K562 (cell line): ENCODE measurements at regions not wholly inside any gene's neighbourhood (a gene's known extent, or its start where the extent isn't known, plus 50 kb on each side); places are given as distances from the start of the nearest gene placed in this dataset.

Experiments
- ATAC-seq: fragments of 200-7000 bp; cut with Tn5 transposase; 3 replicates; pipeline ENCODE4 v1.9.1; 2020; ENCODE audit warnings: moderate library complexity
- BruUV-seq: library from RNA; stranded (reverse); fragments of 400-500 nt; replicated peaks from 2 replicates; lab custom pipeline; 2021; lab: Mats Ljungman, UMichigan
- CTCF ChIA-PET: fragments of 300-600 bp; formaldehyde crosslinking; extraction: SDS; loops from one replicate; lab custom pipeline; 2021; ENCODE audit warnings: low intra/inter-chr PET ratio; lab: Yijun Ruan, JAX
- POLR2A ChIA-PET: fragments of 300-600, 350-650 bp; sonication (Branson Sonifier 250); formaldehyde crosslinking; extraction: SDS; loops from one replicate; lab custom pipeline; 2021; ENCODE audit warnings: antibody characterized with exemption, inconsistent platforms; lab: Yijun Ruan, JAX
- DNase-seq, 4 experiments: peaks; one replicate each; pipeline versions ENCODE4 v3.0.0 to v3.0.0-alpha.2; 2011 to 2018; ENCODE audit warnings: low spot score in 3 of 4, mixed read lengths in 3 of 4; ENCODE audit errors: extremely low read depth in 1 of 4
- FAIRE-seq: peaks from 2 replicates; lab custom pipeline; 2011; peaks lifted over from hg19 to GRCh38; lab: Jason Lieb, UNC
- H2AFZ ChIP-seq: 2 replicates; pipeline ENCODE4 v1.6.0; 2011; ENCODE audit warnings: low read depth, low read length, control low read depth, inconsistent platforms
- H3K27ac ChIP-seq: fragments of 200-600 bp; 3 replicates; pipeline ENCODE4 v1.8.0; 2011; ENCODE audit warnings: low read depth, mild to moderate bottlenecking, control low read depth, inconsistent platforms, low read length, moderate library complexity, mixed read lengths; ENCODE audit errors: extremely low read depth
- H3K27me3 ChIP-seq, 2 experiments: fragments of 300-600 bp in 1 of 2; 2 replicates in 1 of 2; 3 replicates in 1 of 2; pipeline versions ENCODE4 v1.6.0 to v1.8.0; 2011; ENCODE audit warnings: inconsistent platforms in 2 of 2, low read length in 2 of 2, mild to moderate bottlenecking in 1 of 2, mixed read lengths in 1 of 2, moderate library complexity in 1 of 2; ENCODE audit not compliant: control insufficient read depth in 2 of 2, insufficient read depth in 2 of 2
- H3K36me3 ChIP-seq: fragments of 300-600 bp; 3 replicates; pipeline ENCODE4 v1.8.0; 2011; ENCODE audit warnings: mild to moderate bottlenecking, low read length, inconsistent platforms; ENCODE audit not compliant: control insufficient read depth, insufficient read depth
- H3K4me1 ChIP-seq, 2 experiments: fragments of 200-600 bp in 1 of 2; replicated peaks in 1 of 2; 2 replicates in 1 of 2; 3 replicates in 1 of 2; pipeline versions ENCODE4 v1.5.1 to v1.8.0; 2011; ENCODE audit warnings: inconsistent platforms in 2 of 2, low read length in 2 of 2, mild to moderate bottlenecking in 1 of 2, mixed read lengths in 1 of 2, moderate library complexity in 1 of 2; ENCODE audit not compliant: control insufficient read depth in 2 of 2, insufficient read depth in 2 of 2
- H3K4me2 ChIP-seq: 2 replicates; pipeline ENCODE4 v1.6.1; 2011; ENCODE audit warnings: low read length, control low read depth, inconsistent platforms, mixed read lengths; ENCODE audit not compliant: insufficient read depth
- H3K4me3 ChIP-seq: fragments of 200-600 bp; sonication (generic), shearing (Covaris generic); 2 replicates; pipeline ENCODE4 v1.5.1; 2016; ENCODE audit warnings: control low read depth, inconsistent platforms
- H3K79me2 ChIP-seq: fragments of 200-600 bp; 3 replicates; pipeline ENCODE4 v1.8.0; 2011; ENCODE audit warnings: low read length, inconsistent platforms; ENCODE audit not compliant: control insufficient read depth, insufficient read depth
- H3K9ac ChIP-seq, 2 experiments: 2 replicates each; pipeline versions ENCODE4 v1.6.0 to v1.6.1; 2011; ENCODE audit warnings: low read depth in 2 of 2, low read length in 2 of 2, control low read depth in 1 of 2, inconsistent platforms in 1 of 2, mild to moderate bottlenecking in 1 of 2, mixed read lengths in 1 of 2; ENCODE audit not compliant: insufficient read depth in 1 of 2
- H3K9me1 ChIP-seq: one replicate; pipeline ENCODE4 v1.6.0; 2011; ENCODE audit warnings: inconsistent platforms, mild to moderate bottlenecking, low read length, moderate library complexity; ENCODE audit not compliant: control insufficient read depth, insufficient read depth
- H3K9me3 ChIP-seq: replicated peaks from 2 replicates; pipeline ENCODE4 v1.5.1; 2011; ENCODE audit warnings: low read depth, low read length, inconsistent platforms; ENCODE audit not compliant: control insufficient read depth, insufficient read depth
- H4K20me1 ChIP-seq: replicated peaks from 2 replicates; pipeline ENCODE4 v1.6.1; 2011; ENCODE audit warnings: low read length, inconsistent platforms, mixed read lengths; ENCODE audit not compliant: control insufficient read depth, insufficient read depth
- ATF1 ChIP-seq, 2 experiments: fragments of 450-650 bp in 1 of 2; IDR thresholded peaks; 2 replicates each; pipeline ENCODE4 v1.6.1; 2016; ENCODE audit warnings: missing compliant biosample characterization in 1 of 2, missing genetic modification characterization in 1 of 2
- FOXJ2 ChIP-seq: fragments of 200-800 bp; sonication (Bioruptor generic); IDR thresholded peaks from 2 replicates; pipeline ENCODE4 v1.6.1; 2016; ENCODE audit warnings: missing genetic modification characterization, missing compliant biosample characterization
- FOXJ3 ChIP-seq: sonication (generic); formaldehyde crosslinking; IDR thresholded peaks from 2 replicates; pipeline ENCODE4 v1.4.0; 2020; ENCODE audit warnings: mild to moderate bottlenecking, missing genetic modification reagents
- GATA2 ChIP-seq: sonication (generic); formaldehyde crosslinking; IDR thresholded peaks from 2 replicates; pipeline ENCODE4 v1.4.0; 2020; ENCODE audit warnings: mild to moderate bottlenecking, missing genetic modification reagents
- HNRNPUL1 ChIP-seq: fragments of 200-400 bp; formaldehyde crosslinking; IDR thresholded peaks from 2 replicates; pipeline ENCODE4 v1.6.1; 2017; ENCODE audit warnings: low read length
- MCM5 ChIP-seq: fragments of 450-650 bp; IDR thresholded peaks from 2 replicates; pipeline ENCODE4 v1.6.1; 2016; ENCODE audit warnings: low read depth
- TEAD4 ChIP-seq, 2 experiments: sonication (generic) in 1 of 2; formaldehyde crosslinking in 1 of 2; IDR thresholded peaks; 2 replicates each; pipeline versions ENCODE4 v1.6.1 to v1.8.0; 2012 to 2022; ENCODE audit warnings: borderline replicate concordance in 1 of 2, inconsistent platforms in 1 of 2, low read length in 1 of 2, mild to moderate bottlenecking in 1 of 2, missing genetic modification reagents in 1 of 2
- ZNF436 ChIP-seq: fragments of 250-450, 450-650 bp; sonication (Bioruptor Pico); formaldehyde crosslinking; IDR thresholded peaks from 2 replicates; pipeline ENCODE4 v1.7.0; 2020; ENCODE audit warnings: mild to moderate bottlenecking
- WGBS: fragments of 100-300 bp; shearing (Covaris generic); methylation state at CpG from one replicate; pipeline ENCODE4 v1.1.6; 2016; ENCODE audit warnings: low coverage, mixed read lengths; ENCODE audit not compliant: insufficient coverage; ENCODE audit errors: missing lambda C conversion rate; 5-methylcytosine and 5-hydroxymethylcytosine counted together
- in situ Hi-C: fragments of 300-500 bp; cut with MboI; formaldehyde crosslinking; loops from 4 replicates; pipeline ENCODE4 v1.15.0; 2018; ENCODE audit warnings: inconsistent platforms, mixed read lengths
- intact Hi-C: fragments of 100-400 bp; cut with micrococcal nuclease; formaldehyde crosslinking; loops from 2 replicates; pipeline ENCODE4 v1.14.2; 2022
- TF ChIP-seq, protein P1 (sequence below): fragments of 450-650 bp; formaldehyde crosslinking; IDR thresholded peaks from 2 replicates; pipeline ENCODE4 v1.4.0; 2022; ENCODE audit warnings: missing genetic modification characterization
- TF ChIP-seq, protein P2 (sequence below): sonication (generic); formaldehyde crosslinking; IDR thresholded peaks from 2 replicates; pipeline ENCODE4 v1.8.0; 2023; ENCODE audit warnings: mild to moderate bottlenecking, missing genetic modification reagents
- TF ChIP-seq, protein P3 (sequence below): fragments of 250-450 bp; sonication (Bioruptor Pico); IDR thresholded peaks from 2 replicates; pipeline ENCODE4 v1.8.0; 2022; ENCODE audit warnings: moderate library complexity, mild to moderate bottlenecking, inconsistent platforms

DNA sequence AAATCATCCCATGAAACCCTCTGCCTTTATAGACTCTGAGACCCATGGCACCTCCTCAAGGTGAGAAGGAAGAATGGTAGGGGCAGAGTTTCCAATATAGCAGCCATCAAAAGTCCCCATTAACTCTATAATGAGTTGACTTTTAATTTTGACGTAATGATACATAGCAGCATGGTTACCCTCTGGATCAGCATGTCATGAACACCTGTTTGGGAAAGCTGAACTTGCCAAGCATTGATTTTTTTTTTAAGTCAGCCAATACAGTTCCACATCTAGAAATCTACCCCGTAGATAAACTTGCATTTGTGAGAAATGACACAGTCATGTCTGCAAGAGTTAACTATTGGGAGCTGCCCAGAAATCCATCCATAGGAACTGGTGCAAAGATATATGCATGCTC lies 191.8 kb downstream of the TMEM114 start:
- in situ Hi-C loops (no loop called here), intact Hi-C loops (no loop called here)
- Histone ChIP-seq H3K79me2 (no peaks in the 10 kb centered on the region), H2AFZ (no peak overlapping the region), H3K36me3 (no peaks in the 10 kb centered on the region), H4K20me1 (no peaks in the 10 kb centered on the region), H3K9ac (no peak overlapping the region), H3K9me1 (no peaks in the 10 kb centered on the region), H3K4me1 (no peaks in the 10 kb centered on the region), H3K4me2 (no peak overlapping the region), H3K27ac (no peak overlapping the region), H3K9me3 (no peaks in the 10 kb centered on the region), H3K4me3 (no peak overlapping the region), H3K27me3 (peaks cover 0 to 4% of the 10 kb centered on the region in 2 experiments; a peak in 1 of 5 replicates)
- WGBS = 0% methylated on average over 2 of the region's 2 CpGs
- no peak for ATAC-seq
- BruUV-seq = no TSS peak
- POLR2A ChIA-PET = no interaction called here
- DNase-seq = no peak
- no peak for FAIRE-seq
- TF ChIP-seq TEAD4 (IDR thresholded peaks at IDR 0.05; ENCODE audit: low read length) = no peak
- no peak for TF ChIP-seq TEAD4 (CRISPR knock-in tag; IDR thresholded peaks at IDR 0.05; ENCODE audit: borderline replicate concordance)
- no peak for TF ChIP-seq HNRNPUL1
- TF ChIP-seq, protein P1, sequence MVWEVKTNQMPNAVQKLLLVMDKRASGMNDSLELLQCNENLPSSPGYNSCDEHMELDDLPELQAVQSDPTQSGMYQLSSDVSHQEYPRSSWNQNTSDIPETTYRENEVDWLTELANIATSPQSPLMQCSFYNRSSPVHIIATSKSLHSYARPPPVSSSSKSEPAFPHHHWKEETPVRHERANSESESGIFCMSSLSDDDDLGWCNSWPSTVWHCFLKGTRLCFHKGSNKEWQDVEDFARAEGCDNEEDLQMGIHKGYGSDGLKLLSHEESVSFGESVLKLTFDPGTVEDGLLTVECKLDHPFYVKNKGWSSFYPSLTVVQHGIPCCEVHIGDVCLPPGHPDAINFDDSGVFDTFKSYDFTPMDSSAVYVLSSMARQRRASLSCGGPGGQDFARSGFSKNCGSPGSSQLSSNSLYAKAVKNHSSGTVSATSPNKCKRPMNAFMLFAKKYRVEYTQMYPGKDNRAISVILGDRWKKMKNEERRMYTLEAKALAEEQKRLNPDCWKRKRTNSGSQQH = no peak
- TF ChIP-seq ATF1 (CRISPR knock-in tag; IDR thresholded peaks at IDR 0.05) = no peak
- TF ChIP-seq ATF1 (tag; IDR thresholded peaks at IDR 0.05) = no peak
- no peak for TF ChIP-seq MCM5
- no peak for TF ChIP-seq FOXJ2 (tag)
- TF ChIP-seq, protein P2, sequence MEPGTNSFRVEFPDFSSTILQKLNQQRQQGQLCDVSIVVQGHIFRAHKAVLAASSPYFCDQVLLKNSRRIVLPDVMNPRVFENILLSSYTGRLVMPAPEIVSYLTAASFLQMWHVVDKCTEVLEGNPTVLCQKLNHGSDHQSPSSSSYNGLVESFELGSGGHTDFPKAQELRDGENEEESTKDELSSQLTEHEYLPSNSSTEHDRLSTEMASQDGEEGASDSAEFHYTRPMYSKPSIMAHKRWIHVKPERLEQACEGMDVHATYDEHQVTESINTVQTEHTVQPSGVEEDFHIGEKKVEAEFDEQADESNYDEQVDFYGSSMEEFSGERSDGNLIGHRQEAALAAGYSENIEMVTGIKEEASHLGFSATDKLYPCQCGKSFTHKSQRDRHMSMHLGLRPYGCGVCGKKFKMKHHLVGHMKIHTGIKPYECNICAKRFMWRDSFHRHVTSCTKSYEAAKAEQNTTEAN = no peak
- no peak for TF ChIP-seq ZNF436 (CRISPR knock-in tag)
- TF ChIP-seq FOXJ3 = no peak
- TF ChIP-seq, protein P3, sequence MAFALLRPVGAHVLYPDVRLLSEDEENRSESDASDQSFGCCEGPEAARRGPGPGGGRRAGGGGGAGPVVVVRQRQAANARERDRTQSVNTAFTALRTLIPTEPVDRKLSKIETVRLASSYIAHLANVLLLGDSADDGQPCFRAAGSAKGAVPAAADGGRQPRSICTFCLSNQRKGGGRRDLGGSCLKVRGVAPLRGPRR (CRISPR knock-in tag) = no peak
- TF ChIP-seq GATA2 (CRISPR knock-in tag) = no peak
- CTCF ChIA-PET = no interaction called here
